Neural progenitor cell (in vitro differentiated cells): ENCODE measurements at regions not wholly inside any gene's neighbourhood (a gene's known extent, or its start where the extent isn't known, plus 50 kb on each side); places are given as distances from the start of the nearest gene placed in this dataset.

Source experiments
- EZH2 ChIP-seq: fragments of 200-600 bp; sonication (generic); IDR thresholded peaks from 2 replicates; pipeline ENCODE4 v1.6.1; 2017; ENCODE audit warnings: antibody characterized with exemption, mild to moderate bottlenecking, moderate library complexity
- EZH2phosphoT487 ChIP-seq: fragments of 200-600 bp; sonication (generic); IDR thresholded peaks from 2 replicates; pipeline ENCODE4 v1.6.1; 2017; ENCODE audit warnings: antibody characterized with exemption
- TF ChIP-seq, protein P1 (sequence below): fragments of 200-600 bp; sonication (generic); IDR thresholded peaks from 2 replicates; pipeline ENCODE4 v1.5.1; 2017; ENCODE audit warnings: antibody characterized with exemption, mild to moderate bottlenecking

DNA sequence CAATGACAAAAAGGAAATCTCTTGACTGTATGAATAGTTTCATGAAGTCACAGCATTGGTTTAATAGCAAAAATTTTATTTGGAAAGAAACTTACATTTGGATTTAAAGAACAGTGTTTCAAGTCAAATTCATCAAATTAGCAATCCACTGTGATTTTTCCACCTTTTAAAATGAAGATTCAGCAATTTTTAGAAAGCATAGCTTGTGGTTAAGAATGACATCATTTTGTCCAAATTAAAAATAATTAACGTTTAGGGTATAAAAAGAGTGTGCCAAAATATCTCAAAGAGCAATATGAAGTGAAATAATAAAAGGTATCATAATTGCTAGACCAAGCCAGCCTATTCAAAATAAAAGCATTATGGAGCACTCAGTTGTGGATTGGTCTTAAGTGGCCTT is 114.6 kb downstream of the PAX1 start:
- TF ChIP-seq EZH2 (no peak), EZH2phosphoT487 (no peak)
- TF ChIP-seq, protein P1, sequence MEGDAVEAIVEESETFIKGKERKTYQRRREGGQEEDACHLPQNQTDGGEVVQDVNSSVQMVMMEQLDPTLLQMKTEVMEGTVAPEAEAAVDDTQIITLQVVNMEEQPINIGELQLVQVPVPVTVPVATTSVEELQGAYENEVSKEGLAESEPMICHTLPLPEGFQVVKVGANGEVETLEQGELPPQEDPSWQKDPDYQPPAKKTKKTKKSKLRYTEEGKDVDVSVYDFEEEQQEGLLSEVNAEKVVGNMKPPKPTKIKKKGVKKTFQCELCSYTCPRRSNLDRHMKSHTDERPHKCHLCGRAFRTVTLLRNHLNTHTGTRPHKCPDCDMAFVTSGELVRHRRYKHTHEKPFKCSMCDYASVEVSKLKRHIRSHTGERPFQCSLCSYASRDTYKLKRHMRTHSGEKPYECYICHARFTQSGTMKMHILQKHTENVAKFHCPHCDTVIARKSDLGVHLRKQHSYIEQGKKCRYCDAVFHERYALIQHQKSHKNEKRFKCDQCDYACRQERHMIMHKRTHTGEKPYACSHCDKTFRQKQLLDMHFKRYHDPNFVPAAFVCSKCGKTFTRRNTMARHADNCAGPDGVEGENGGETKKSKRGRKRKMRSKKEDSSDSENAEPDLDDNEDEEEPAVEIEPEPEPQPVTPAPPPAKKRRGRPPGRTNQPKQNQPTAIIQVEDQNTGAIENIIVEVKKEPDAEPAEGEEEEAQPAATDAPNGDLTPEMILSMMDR, result no peak
